ENCODE measurements at regions not wholly inside any gene's neighbourhood (a gene's known extent, or its start where the extent isn't known, plus 50 kb on each side); places are given as distances from the start of the nearest gene placed in this dataset.
"Not testable (repeated sequence)": the region's sequence is repeated elsewhere in the genome, so short reads cannot be mapped to it uniquely, and the experiment has no call there.

DNA sequence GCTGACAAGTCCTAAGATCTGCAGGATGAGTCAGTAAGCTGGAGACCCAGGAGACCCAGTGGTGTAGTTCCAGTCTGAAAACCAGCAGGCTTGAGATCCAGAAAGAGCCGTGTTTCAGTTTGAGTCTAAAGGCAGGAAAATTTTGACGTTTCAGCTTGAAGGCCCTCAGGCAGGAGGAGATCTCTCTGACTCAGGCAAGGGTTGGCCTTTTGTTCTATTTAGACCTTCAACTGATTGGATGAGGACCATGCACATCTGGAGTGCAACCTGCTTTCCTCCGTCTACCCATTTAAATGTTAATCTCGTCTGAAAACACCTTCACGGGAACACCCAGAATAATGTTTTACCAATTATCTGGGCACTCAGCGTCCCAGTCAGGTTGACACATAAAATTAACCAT lies 69.5 kb downstream of the NPIPA7 start:
- H3K27ac Mint-ChIP-seq; H3K4me3 Mint-ChIP-seq; CTCF ChIA-PET; POLR2A ChIA-PET; DNase-seq (ENCODE audit: low spot score); H3K27me3 Mint-ChIP-seq (ENCODE audit: low read depth); ATAC-seq; H3K4me1 Mint-ChIP-seq; H3K36me3 Mint-ChIP-seq; H3K9me3 Mint-ChIP-seq: not testable (repeated sequence)

DNA sequence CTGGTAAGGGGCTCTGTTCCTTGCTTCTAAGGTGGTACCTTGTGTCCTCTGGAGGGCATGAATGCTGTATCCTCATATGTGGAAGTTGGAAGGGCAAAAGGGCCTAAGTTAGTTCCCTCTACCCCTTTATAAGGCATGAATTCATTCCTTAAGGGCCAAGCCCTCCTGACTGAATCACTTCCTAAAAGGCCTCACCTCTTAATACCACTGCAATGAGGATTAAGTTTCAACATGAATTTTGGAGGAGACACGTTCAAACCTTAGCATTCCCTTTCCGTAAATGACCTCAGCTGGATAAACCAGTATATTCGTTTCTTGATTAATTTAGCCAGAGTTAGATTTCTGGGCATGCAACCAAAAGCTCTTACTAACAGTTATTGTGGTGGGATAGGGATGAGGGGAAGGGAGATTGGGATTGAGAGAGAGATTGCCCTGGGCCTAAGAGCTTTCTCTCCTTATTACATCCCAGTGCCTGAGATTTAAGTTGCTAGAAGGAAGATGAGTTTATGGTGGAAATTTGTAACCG lies 70.8 kb downstream of the NPIPA7 start:
- H3K4me3 Mint-ChIP-seq; H3K36me3 Mint-ChIP-seq; H3K27me3 Mint-ChIP-seq (ENCODE audit: low read depth); H3K4me1 Mint-ChIP-seq; ATAC-seq; CTCF ChIA-PET; POLR2A ChIA-PET; H3K27ac Mint-ChIP-seq; DNase-seq (ENCODE audit: low spot score); H3K9me3 Mint-ChIP-seq: not testable (repeated sequence)

DNA sequence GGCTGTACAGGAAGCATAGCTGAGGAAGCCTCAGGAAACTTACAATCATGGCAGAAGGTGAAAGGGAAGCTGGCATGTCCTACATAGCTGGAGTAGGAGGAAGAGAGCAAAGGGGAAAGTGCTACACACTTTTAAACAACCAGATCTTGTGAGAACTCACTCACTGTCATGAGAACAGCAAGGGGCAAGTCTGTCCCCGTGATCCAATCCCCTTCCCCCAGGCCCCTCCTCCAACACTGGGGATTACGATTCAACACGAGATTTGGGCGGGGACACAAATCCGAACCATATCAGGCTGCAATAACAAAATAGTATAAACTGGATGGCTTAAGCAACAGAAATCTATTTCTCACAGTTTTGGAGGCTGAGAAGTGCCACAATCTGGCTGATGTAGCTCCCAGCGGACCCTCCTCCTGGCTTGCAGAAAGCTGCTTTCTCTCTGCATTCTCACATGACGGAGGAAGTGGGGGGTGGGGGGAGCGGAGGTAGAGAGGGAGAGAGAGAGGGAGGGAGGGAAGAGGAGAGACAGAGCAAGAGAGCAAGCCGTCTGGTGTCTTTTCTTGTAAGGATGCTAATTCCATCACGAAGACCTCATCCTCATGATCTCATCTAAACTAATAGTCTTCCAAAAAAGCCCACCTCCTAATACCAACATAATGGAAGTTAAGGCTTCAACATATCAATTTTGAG lies 72.9 kb downstream of the NPIPA7 start:
- H3K4me1 Mint-ChIP-seq; H3K36me3 Mint-ChIP-seq; H3K27ac Mint-ChIP-seq; DNase-seq (ENCODE audit: low spot score); CTCF ChIA-PET; H3K9me3 Mint-ChIP-seq; H3K27me3 Mint-ChIP-seq (ENCODE audit: low read depth); H3K4me3 Mint-ChIP-seq; POLR2A ChIA-PET: not testable (repeated sequence)
- peak; percentile 88 for ATAC-seq

- H3K4me3 Mint-ChIP-seq; H3K9me3 Mint-ChIP-seq; POLR2A ChIA-PET; H3K27me3 Mint-ChIP-seq (ENCODE audit: low read depth); DNase-seq (ENCODE audit: low spot score); H3K36me3 Mint-ChIP-seq; H3K4me1 Mint-ChIP-seq; H3K27ac Mint-ChIP-seq; CTCF ChIA-PET: not testable (repeated sequence)
- peak; percentile 43; the same call in 1 of the 2 replicates for ATAC-seq
Measured at GRCh38 chr16:16458579-16458978, 79.6 kb downstream of the NPIPA7 start.

DNA sequence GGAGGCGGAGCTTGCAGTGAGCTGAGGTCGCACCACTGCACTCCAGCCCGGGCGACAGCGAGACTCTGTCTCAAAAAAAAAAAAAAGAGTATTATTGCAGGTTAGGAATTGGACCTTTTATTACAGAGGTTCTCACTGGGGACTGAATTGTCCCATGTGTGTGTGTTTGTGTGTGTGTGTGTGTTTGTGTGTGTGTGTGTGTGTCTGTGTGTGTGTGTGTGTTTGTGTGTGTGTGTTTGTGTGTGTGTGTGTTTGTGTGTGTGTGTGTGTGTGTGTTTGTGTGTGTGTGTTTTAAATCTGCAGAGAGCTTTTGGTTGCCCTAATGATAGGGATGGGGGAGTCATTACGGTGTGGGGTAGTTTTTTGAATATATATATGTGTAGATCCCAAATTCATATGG lies 84.9 kb downstream of the NPIPA7 start:
- H3K27ac Mint-ChIP-seq; H3K4me3 Mint-ChIP-seq; H3K36me3 Mint-ChIP-seq; H3K4me1 Mint-ChIP-seq; ATAC-seq; POLR2A ChIA-PET; CTCF ChIA-PET; H3K9me3 Mint-ChIP-seq; DNase-seq (ENCODE audit: low spot score); H3K27me3 Mint-ChIP-seq (ENCODE audit: low read depth): not testable (repeated sequence)

DNA sequence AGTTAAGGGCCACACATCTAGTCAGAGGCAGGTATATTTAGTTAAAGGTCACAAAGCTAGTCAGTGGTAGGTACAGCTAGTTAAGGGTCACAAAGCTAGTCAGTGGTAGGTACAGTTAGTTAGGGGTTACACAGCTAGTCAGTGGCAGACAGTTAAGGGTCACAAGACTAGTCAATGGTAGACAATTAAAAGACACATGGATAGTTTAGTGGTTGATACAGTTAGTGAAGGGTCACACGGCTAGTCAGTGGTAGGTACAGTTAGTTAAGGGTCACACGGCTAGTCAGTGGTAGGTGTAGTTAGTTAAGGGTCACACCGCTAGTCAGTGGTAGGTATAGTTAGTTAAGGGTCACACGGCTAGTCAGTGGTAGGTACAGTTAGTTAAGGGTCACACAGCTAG lies 110.0 kb downstream of the NPIPA7 start:
- H3K27ac Mint-ChIP-seq; CTCF ChIA-PET; H3K36me3 Mint-ChIP-seq; DNase-seq (ENCODE audit: low spot score); H3K9me3 Mint-ChIP-seq; POLR2A ChIA-PET; H3K27me3 Mint-ChIP-seq (ENCODE audit: low read depth); ATAC-seq; H3K4me3 Mint-ChIP-seq; H3K4me1 Mint-ChIP-seq: not testable (repeated sequence)

DNA sequence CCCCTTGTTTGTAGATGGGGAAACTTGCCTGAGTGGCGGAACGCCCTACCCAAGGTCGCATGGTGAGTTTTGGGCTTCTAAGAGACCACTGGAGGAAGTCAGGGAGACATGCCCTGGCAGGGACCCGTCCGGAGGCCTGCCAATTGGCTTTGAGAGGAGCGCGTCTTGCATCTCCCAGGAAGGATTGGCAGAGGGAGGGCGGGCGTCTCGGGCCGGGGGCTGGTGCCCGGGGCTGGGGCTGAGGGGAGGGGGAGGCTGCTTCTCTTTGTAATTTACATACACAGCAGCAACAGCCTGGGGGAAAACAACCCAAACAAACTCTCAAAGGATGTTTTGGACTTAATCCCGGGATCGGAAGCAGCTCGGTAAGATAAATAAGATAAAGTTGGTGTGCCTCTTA lies 110.5 kb downstream of the NPIPA7 start:
- H3K9me3 Mint-ChIP-seq; H3K4me1 Mint-ChIP-seq; DNase-seq (ENCODE audit: low spot score); POLR2A ChIA-PET; H3K4me3 Mint-ChIP-seq; H3K27me3 Mint-ChIP-seq (ENCODE audit: low read depth); CTCF ChIA-PET; H3K36me3 Mint-ChIP-seq; H3K27ac Mint-ChIP-seq: not testable (repeated sequence)
- peak; percentile 61 for ATAC-seq

- H3K36me3 Mint-ChIP-seq, CTCF ChIA-PET: not testable (repeated sequence)
Measured at GRCh38 chr16:16494114-16494513, 115.2 kb downstream of the NPIPA7 start.

DNA sequence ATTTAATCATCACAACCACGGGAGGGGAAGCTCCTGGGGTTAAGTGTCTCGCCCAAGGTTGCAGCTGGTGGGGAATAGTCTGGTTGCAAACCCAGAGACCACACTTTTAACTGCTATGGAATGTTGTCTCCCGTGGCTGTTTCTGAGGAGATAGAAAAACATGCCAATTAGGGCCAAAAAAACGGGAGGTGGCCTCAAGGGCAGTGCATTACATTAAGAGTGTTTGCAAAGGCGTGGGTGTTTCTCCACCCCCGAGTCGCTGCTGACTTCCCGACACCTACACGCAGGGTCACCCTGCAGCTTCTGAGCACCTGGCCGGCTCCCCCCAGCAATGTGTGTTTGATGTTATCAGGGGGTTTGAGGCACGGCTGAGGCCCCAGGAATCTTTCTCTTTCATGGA lies 116.1 kb downstream of the NPIPA7 start:
- H3K36me3 Mint-ChIP-seq; POLR2A ChIA-PET; DNase-seq (ENCODE audit: low spot score); H3K9me3 Mint-ChIP-seq; H3K4me3 Mint-ChIP-seq; CTCF ChIA-PET; H3K27ac Mint-ChIP-seq; H3K4me1 Mint-ChIP-seq; H3K27me3 Mint-ChIP-seq (ENCODE audit: low read depth): not testable (repeated sequence)
- ATAC-seq, result peak; percentile 20

More at GRCh38 chr16:16494114-16494513, 115.2 kb downstream of the NPIPA7 start:
- H3K4me1 Mint-ChIP-seq; H3K4me3 Mint-ChIP-seq; H3K27ac Mint-ChIP-seq; H3K27me3 Mint-ChIP-seq (ENCODE audit: low read depth); POLR2A ChIA-PET; H3K9me3 Mint-ChIP-seq; DNase-seq (ENCODE audit: low spot score): not testable (repeated sequence)
- ATAC-seq, result peak; percentile 75

GRCh38 chr16:16499875-16500274 lies 120.9 kb downstream of the NPIPA7 start:
- H3K4me3 Mint-ChIP-seq; DNase-seq (ENCODE audit: low spot score); H3K27me3 Mint-ChIP-seq (ENCODE audit: low read depth); POLR2A ChIA-PET; H3K27ac Mint-ChIP-seq; H3K36me3 Mint-ChIP-seq; H3K9me3 Mint-ChIP-seq; ATAC-seq; H3K4me1 Mint-ChIP-seq; CTCF ChIA-PET: not testable (repeated sequence)

DNA sequence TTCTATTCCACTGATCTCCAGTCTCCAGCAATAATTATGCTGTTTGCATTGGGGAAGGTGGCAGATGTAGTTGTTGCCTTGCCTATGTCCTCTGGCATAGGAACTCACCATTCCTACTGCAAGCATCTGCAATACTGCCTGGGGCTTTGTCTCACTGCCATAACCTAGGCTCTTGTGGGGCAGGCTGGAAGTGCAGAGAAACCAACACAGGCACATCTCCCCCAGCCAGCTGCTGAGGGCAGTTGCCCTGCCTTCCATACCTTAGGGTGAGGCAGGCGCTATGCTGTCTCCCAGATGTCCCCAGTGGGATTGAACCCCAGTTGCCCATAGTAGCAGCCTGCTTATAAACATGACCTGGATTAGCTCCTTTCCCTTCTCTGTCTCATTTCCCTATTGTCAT lies 128.1 kb downstream of the NPIPA7 start:
- ATAC-seq; H3K36me3 Mint-ChIP-seq; H3K27ac Mint-ChIP-seq; H3K9me3 Mint-ChIP-seq; POLR2A ChIA-PET; DNase-seq (ENCODE audit: low spot score); H3K4me1 Mint-ChIP-seq; H3K4me3 Mint-ChIP-seq; CTCF ChIA-PET; H3K27me3 Mint-ChIP-seq (ENCODE audit: low read depth): not testable (repeated sequence)

DNA sequence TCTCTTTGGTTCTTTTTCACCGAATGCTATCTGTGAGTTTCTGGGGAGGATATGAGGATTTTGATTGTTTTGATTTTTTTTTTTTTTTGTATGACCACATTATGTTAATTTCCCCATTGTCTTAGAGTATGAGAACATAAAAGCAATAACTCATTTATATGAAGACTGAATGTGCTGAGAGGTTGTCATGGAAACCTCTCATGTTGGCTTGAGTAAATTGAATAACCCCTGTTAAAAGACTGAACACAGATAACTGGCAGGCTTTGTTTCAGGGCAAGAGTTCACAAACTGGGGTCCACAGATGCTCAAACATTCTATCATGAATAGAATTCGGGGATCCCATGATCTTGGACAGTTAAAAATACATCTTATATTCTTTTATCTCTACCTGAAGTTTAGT lies 129.4 kb downstream of the NPIPA7 start:
- H3K4me1 Mint-ChIP-seq; H3K9me3 Mint-ChIP-seq; POLR2A ChIA-PET; CTCF ChIA-PET; H3K4me3 Mint-ChIP-seq; DNase-seq (ENCODE audit: low spot score); H3K27ac Mint-ChIP-seq; H3K36me3 Mint-ChIP-seq; ATAC-seq; H3K27me3 Mint-ChIP-seq (ENCODE audit: low read depth): not testable (repeated sequence)

DNA sequence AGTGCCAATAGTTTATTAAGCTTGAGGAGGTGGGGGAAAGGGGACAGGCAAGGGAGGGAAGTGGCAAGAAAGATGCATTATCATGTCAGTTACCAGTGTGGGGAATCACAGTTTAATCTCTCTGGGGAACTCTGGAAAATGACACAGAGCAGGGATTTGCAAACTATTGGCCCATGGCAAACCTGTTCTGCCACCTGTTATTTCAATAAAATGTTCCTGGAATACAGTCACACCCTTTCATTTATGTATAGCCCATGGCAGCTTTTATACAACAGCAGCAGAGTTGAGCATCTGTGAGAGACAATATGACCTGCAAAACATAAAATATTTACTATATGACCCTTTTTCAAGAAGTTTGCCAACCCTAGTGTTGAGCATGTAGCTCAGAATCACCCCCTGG lies 140.5 kb downstream of the NPIPA7 start:
- POLR2A ChIA-PET; CTCF ChIA-PET; ATAC-seq; DNase-seq (ENCODE audit: low spot score); H3K27ac Mint-ChIP-seq; H3K36me3 Mint-ChIP-seq; H3K27me3 Mint-ChIP-seq (ENCODE audit: low read depth); H3K4me3 Mint-ChIP-seq; H3K9me3 Mint-ChIP-seq; H3K4me1 Mint-ChIP-seq: not testable (repeated sequence)

Measured in WTC11 (cell line).